Common myeloid progenitor, CD34-positive (primary cell): ENCODE measurements at regions not wholly inside any gene's neighbourhood (a gene's known extent, or its start where the extent isn't known, plus 50 kb on each side); places are given as distances from the start of the nearest gene placed in this dataset.
"Not testable (repeated sequence)": the region's sequence is repeated elsewhere in the genome, so short reads cannot be mapped to it uniquely, and the experiment has no call there.

Source experiments
- CTCF ChIA-PET: fragments of 350-600 bp; sonication (Branson Sonifier 250); formaldehyde crosslinking; loops from one replicate; lab custom pipeline; 2021; ENCODE audit warnings: antibody characterized with exemption; lab: Charles Lee
- POLR2A ChIA-PET: fragments of 350-600 bp; sonication (Branson Sonifier 250); formaldehyde crosslinking; loops from one replicate; lab custom pipeline; 2021; ENCODE audit warnings: antibody characterized with exemption; lab: Charles Lee
- DNase-seq, 3 donors: peaks; one replicate each; pipeline versions ENCODE4 v3.0.0 to v3.0.0-alpha.2; 2013
- H3K27ac ChIP-seq, 2 experiments: 1 replicate in 1 of 2; 2 replicates in 1 of 2; pipeline ENCODE4 v1.7.0; 2013; ENCODE audit warnings: inconsistent platforms in 2 of 2, low read length in 2 of 2, mild to moderate bottlenecking in 2 of 2, low read depth in 1 of 2, moderate library complexity in 1 of 2; ENCODE audit not compliant: severe bottlenecking in 2 of 2, insufficient read depth in 1 of 2, poor library complexity in 1 of 2
- H3K27me3 ChIP-seq, 5 experiments: replicated peaks in 2 of 5; 1 replicate in 3 of 5; 2 replicates in 2 of 5; pipeline versions ENCODE4 v1.6.1 to v1.7.0; 2013; ENCODE audit warnings: low read length in 4 of 5, mild to moderate bottlenecking in 2 of 5, moderate library complexity in 2 of 5, inconsistent platforms in 1 of 5; ENCODE audit not compliant: insufficient read depth in 5 of 5, control insufficient read depth in 4 of 5
- H3K36me3 ChIP-seq, 4 experiments: 1 replicate in 2 of 4; 2 replicates in 2 of 4; pipeline versions ENCODE4 v1.6.1 to v1.7.0; 2013; ENCODE audit warnings: low read length in 3 of 4, control low read depth in 1 of 4, mild to moderate bottlenecking in 1 of 4; ENCODE audit not compliant: control insufficient read depth in 4 of 4, insufficient read depth in 4 of 4
- H3K4me1 ChIP-seq, 4 experiments: 1 replicate in 3 of 4; 2 replicates in 1 of 4; pipeline versions ENCODE4 v1.6.1 to v1.7.1; 2013; ENCODE audit warnings: low read length in 3 of 4, mild to moderate bottlenecking in 3 of 4, control low read depth in 1 of 4, inconsistent platforms in 1 of 4, moderate library complexity in 1 of 4; ENCODE audit not compliant: control insufficient read depth in 4 of 4, insufficient read depth in 4 of 4; ENCODE audit errors: control extremely low read depth in 1 of 4
- H3K4me3 ChIP-seq, 7 experiments: 1 replicate in 4 of 7; 2 replicates in 3 of 7; pipeline versions ENCODE4 v1.5.1 to v1.7.0; 2013; ENCODE audit warnings: mild to moderate bottlenecking in 7 of 7, low read length in 6 of 7, moderate library complexity in 6 of 7, inconsistent platforms in 2 of 7, low read depth in 2 of 7, control low read depth in 1 of 7; ENCODE audit not compliant: insufficient read depth in 4 of 7, control insufficient read depth in 1 of 7; ENCODE audit errors: extremely low read depth in 1 of 7
- H3K9me3 ChIP-seq, 5 experiments: 1 replicate in 4 of 5; 2 replicates in 1 of 5; pipeline versions ENCODE4 v1.6.1 to v1.7.1; 2013; ENCODE audit warnings: low read length in 4 of 5, mild to moderate bottlenecking in 2 of 5, inconsistent platforms in 1 of 5, low read depth in 1 of 5, moderate library complexity in 1 of 5; ENCODE audit not compliant: control insufficient read depth in 4 of 5, insufficient read depth in 2 of 5; ENCODE audit errors: control extremely low read depth in 1 of 5
- WGBS: methylation state at CpG from one replicate; pipeline ENCODE4 v1.1.5; 2013; ENCODE audit not compliant: insufficient coverage; 5-methylcytosine and 5-hydroxymethylcytosine counted together

DNA sequence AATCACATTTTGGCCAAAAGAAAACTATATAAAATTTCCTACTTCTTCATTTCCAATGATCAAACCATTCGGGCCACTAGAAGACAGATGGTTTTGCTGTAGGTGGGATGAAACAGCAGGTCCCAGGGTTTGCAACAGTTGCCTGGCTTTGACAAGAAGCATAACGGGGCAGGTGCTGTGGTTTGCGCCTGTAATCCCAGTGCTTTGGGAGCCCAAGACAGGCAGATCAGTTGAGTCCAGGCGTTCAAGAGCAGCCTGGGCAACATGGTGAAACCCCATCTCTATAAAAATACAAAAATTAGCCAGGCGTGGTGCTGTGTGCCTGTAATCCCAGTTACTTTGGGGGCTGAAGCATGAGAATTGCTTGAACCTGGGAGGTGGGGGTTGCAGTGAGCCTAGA lies 81.4 kb upstream of the XPO1 start:
- H3K27me3 ChIP-seq, result no peaks in the 10 kb centered on the region
- H3K4me1 ChIP-seq, result no peaks in the 10 kb centered on the region
- no peaks in the 10 kb centered on the region for H3K36me3 ChIP-seq
- H3K4me3 ChIP-seq, result no peak overlapping the region
- DNase-seq, result no peak
- POLR2A ChIA-PET, result no interaction called here
- H3K27ac ChIP-seq, result no peak overlapping the region
- WGBS, result 100% methylated on average over 2 of the region's 5 CpGs
- H3K9me3 ChIP-seq, result no peaks in the 10 kb centered on the region
- CTCF ChIA-PET, result interaction anchor here (0.5 kb wide), 1 partner anchor 220 kb away, joined by 3 read pairs; no protein-coding TSS in a partner anchor

- POLR2A ChIA-PET, result no interaction called here
- H3K27ac ChIP-seq, result no peak overlapping the region
- no peak overlapping the region for H3K4me3 ChIP-seq
- H3K4me1 ChIP-seq, result no peaks in the 10 kb centered on the region
- DNase-seq, result no peak
- CTCF ChIA-PET, result interaction anchor here (1.0 kb wide), 1 partner anchor 15 kb away, joined by 3 read pairs; no protein-coding TSS in a partner anchor
- H3K27me3 ChIP-seq, result no peaks in the 10 kb centered on the region
- 100% methylated on average over 1 of the region's 2 CpGs for WGBS
- no peaks in the 10 kb centered on the region for H3K9me3 ChIP-seq
- H3K36me3 ChIP-seq, result no peaks in the 10 kb centered on the region
These were observed 79.5 kb upstream of the XPO1 start for GRCh38 chr2:61617610-61618009.

DNA sequence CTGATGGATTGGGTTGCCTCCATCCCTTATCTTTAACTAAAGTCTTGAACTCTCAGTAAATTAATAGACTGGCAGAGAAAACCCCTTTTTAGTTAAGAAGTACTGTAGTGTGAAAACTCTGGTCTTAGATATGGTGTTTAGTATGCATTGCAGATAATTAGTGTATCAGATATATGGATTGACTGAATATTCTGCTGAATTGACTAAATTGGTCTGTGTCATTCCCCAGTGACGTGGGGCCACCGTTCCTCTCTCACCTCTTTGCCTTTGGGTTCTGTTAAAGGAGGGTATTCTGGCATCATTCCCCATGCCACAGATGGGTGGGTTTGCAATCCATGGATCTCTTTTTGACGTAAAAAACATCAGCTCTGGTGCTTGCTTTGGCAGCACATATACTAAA lies 67.1 kb upstream of the XPO1 start:
- no peak for DNase-seq
- ChIA-PET POLR2A (no interaction called here), CTCF (interaction anchor here (0.6 kb wide), 1 partner anchor 14 kb away, joined by 3 read pairs; no protein-coding TSS in a partner anchor)
- no peak overlapping the region for H3K4me3 ChIP-seq
- WGBS, result 97% methylated on average over 3 of the region's 3 CpGs
- H3K36me3 ChIP-seq, result no peaks in the 10 kb centered on the region
- no peaks in the 10 kb centered on the region for H3K27me3 ChIP-seq
- no peak overlapping the region for H3K27ac ChIP-seq
- H3K9me3 ChIP-seq, result no peaks in the 10 kb centered on the region
- no peaks in the 10 kb centered on the region for H3K4me1 ChIP-seq

DNA sequence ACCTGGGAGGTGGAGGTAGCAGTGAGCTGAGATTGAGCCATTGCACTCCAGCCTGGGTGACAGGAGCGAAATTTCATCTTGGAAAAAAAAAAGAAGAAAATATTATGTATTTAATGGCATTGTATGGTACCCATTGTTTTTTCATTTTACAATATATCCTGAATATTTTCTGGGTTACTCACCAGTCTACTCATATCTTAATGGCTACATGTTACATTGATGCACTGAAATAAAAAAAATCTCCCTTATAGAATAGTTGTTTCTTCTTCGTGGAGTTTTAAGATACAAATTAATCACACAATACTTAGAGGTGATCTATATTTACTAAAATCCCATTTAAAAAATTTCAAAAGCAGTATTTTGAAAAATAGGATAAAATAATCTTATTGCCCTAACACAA lies 66.3 kb upstream of the XPO1 start:
- Histone ChIP-seq H3K9me3 (no peaks in the 10 kb centered on the region), H3K27ac (no peak overlapping the region), H3K4me3 (no peak overlapping the region), H3K36me3 (no peaks in the 10 kb centered on the region), H3K27me3 (no peaks in the 10 kb centered on the region), H3K4me1 (no peaks in the 10 kb centered on the region)
- no peak for DNase-seq
- ChIA-PET POLR2A (no interaction called here), CTCF (interaction anchor here (0.6 kb wide), 1 partner anchor 13 kb away, joined by 3 read pairs; no protein-coding TSS in a partner anchor)
- WGBS, result no CpG with 5 or more reads among the region's 2 CpGs

- DNase-seq, H3K9me3 ChIP-seq, H3K4me1 ChIP-seq, H3K4me3 ChIP-seq, CTCF ChIA-PET, H3K27ac ChIP-seq, POLR2A ChIA-PET, H3K36me3 ChIP-seq, H3K27me3 ChIP-seq: not testable (repeated sequence)
- 100% methylated on average over 5 of the region's 7 CpGs for WGBS
These were observed 60.5 kb upstream of the XPO1 start for GRCh38 chr2:61598515-61599156.

- H3K27ac ChIP-seq, result no peak overlapping the region
- H3K27me3 ChIP-seq, result no peaks in the 10 kb centered on the region
- no peak for DNase-seq
- WGBS, result 100% methylated on average over 6 of the region's 9 CpGs
- no peak overlapping the region for H3K4me3 ChIP-seq
- no peaks in the 10 kb centered on the region for H3K36me3 ChIP-seq
- peaks cover 0 to 3% (median 0%) of the 10 kb centered on the region in 5 experiments for H3K9me3 ChIP-seq
- H3K4me1 ChIP-seq, result no peaks in the 10 kb centered on the region
- ChIA-PET POLR2A (no interaction called here), CTCF (no interaction called here)
These were observed 59.4 kb upstream of the XPO1 start for GRCh38 chr2:61597300-61598289.

GRCh38 chr2:61594201-61594600 lies 56.0 kb upstream of the XPO1 start:
- WGBS, result 80% methylated on average over 2 of the region's 7 CpGs
- H3K27me3 ChIP-seq, CTCF ChIA-PET, H3K4me3 ChIP-seq, H3K9me3 ChIP-seq, H3K36me3 ChIP-seq, H3K4me1 ChIP-seq, DNase-seq, POLR2A ChIA-PET, H3K27ac ChIP-seq: not testable (repeated sequence)
